WTC11 (cell line): ENCODE measurements at regions not wholly inside any gene's neighbourhood (a gene's known extent, or its start where the extent isn't known, plus 50 kb on each side); places are given as distances from the start of the nearest gene placed in this dataset.

Experiments used
- ATAC-seq: fragments of 200-7000 bp; cut with Tn5 transposase; 2 replicates; pipeline ENCODE4 v1.10.0; 2021; ENCODE audit warnings: mild to moderate bottlenecking, moderate library complexity
- CTCF ChIA-PET: fragments of 300-600 bp; sonication (Branson Sonifier 250); formaldehyde crosslinking; loops from one replicate; lab custom pipeline; 2021; ENCODE audit warnings: antibody characterized with exemption; lab: Charles Lee
- POLR2A ChIA-PET: fragments of 350-600 bp; sonication (Branson Sonifier 250); formaldehyde crosslinking; loops from one replicate; lab custom pipeline; 2021; ENCODE audit warnings: antibody characterized with exemption; lab: Charles Lee
- DNase-seq: peaks from one replicate; pipeline ENCODE4 v3.0.0; 2021; ENCODE audit warnings: low spot score
- H3K27ac Mint-ChIP-seq: 2 replicates; pipeline ENCODE4 v1.8.0; 2021; ENCODE audit warnings: mixed read lengths
- H3K27me3 Mint-ChIP-seq: 2 replicates; pipeline ENCODE4 v1.8.0; 2021; ENCODE audit warnings: low read depth, mild to moderate bottlenecking, moderate library complexity, mixed read lengths
- H3K36me3 Mint-ChIP-seq: 2 replicates; pipeline ENCODE4 v1.8.0; 2021; ENCODE audit warnings: mixed read lengths
- H3K4me1 Mint-ChIP-seq: 2 replicates; pipeline ENCODE4 v1.8.0; 2022; ENCODE audit warnings: mixed read lengths
- H3K4me3 Mint-ChIP-seq: 2 replicates; pipeline ENCODE4 v1.8.0; 2021; ENCODE audit warnings: mild to moderate bottlenecking, moderate library complexity, mixed read lengths
- H3K9me3 Mint-ChIP-seq: 2 replicates; pipeline ENCODE4 v1.8.0; 2021; ENCODE audit warnings: mixed read lengths
- CREM ChIP-seq: sonication (generic); formaldehyde crosslinking; IDR thresholded peaks from 2 replicates; pipeline ENCODE4 v1.8.1; 2022; ENCODE audit warnings: mild to moderate bottlenecking, missing genetic modification reagents, moderate library complexity
- ELF4 ChIP-seq: sonication (generic); formaldehyde crosslinking; IDR thresholded peaks from 2 replicates; pipeline ENCODE4 v1.8.1; 2022; ENCODE audit warnings: low read depth, mild to moderate bottlenecking, moderate library complexity, missing genetic modification reagents
- ESRRA ChIP-seq: sonication (generic); formaldehyde crosslinking; IDR thresholded peaks from 2 replicates; pipeline ENCODE4 v1.8.1; 2022; ENCODE audit warnings: mild to moderate bottlenecking, missing genetic modification reagents, borderline replicate concordance
- GABPB1 ChIP-seq: sonication (generic); formaldehyde crosslinking; IDR thresholded peaks from 2 replicates; pipeline ENCODE4 v1.8.1; 2023; ENCODE audit warnings: mild to moderate bottlenecking, missing genetic modification reagents
- IRF2 ChIP-seq: sonication (generic); formaldehyde crosslinking; IDR thresholded peaks from 2 replicates; pipeline ENCODE4 v1.8.0; 2022; ENCODE audit warnings: low read depth, missing genetic modification reagents, borderline replicate concordance
- KAT7 ChIP-seq: sonication (generic); formaldehyde crosslinking; IDR thresholded peaks from 2 replicates; pipeline ENCODE4 v1.8.1; 2023; ENCODE audit warnings: missing genetic modification reagents, mild to moderate bottlenecking, borderline replicate concordance
- MYBL2 ChIP-seq: sonication (generic); formaldehyde crosslinking; IDR thresholded peaks from 2 replicates; pipeline ENCODE4 v1.8.1; 2023; ENCODE audit warnings: mild to moderate bottlenecking, moderate library complexity, missing genetic modification reagents
- NR2C2 ChIP-seq: sonication (generic); formaldehyde crosslinking; IDR thresholded peaks from 2 replicates; pipeline ENCODE4 v1.8.0; 2022; ENCODE audit warnings: mild to moderate bottlenecking, missing genetic modification reagents
- NR3C1 ChIP-seq: sonication (generic); formaldehyde crosslinking; conservative IDR thresholded peaks from 2 replicates; pipeline ENCODE4 v1.8.1; 2023; ENCODE audit warnings: low read depth, mild to moderate bottlenecking, missing genetic modification reagents
- TP53 ChIP-seq: sonication (generic); formaldehyde crosslinking; IDR thresholded peaks from 2 replicates; pipeline ENCODE4 v1.8.1; 2023; ENCODE audit warnings: mild to moderate bottlenecking, missing genetic modification reagents
- ZNF263 ChIP-seq: sonication (generic); formaldehyde crosslinking; IDR thresholded peaks from 2 replicates; pipeline ENCODE4 v1.8.1; 2022; ENCODE audit warnings: low read depth, mild to moderate bottlenecking, moderate library complexity, missing genetic modification reagents
- ZNF317 ChIP-seq: sonication (generic); formaldehyde crosslinking; IDR thresholded peaks from 2 replicates; pipeline ENCODE4 v1.8.1; 2023; ENCODE audit warnings: low read depth, mild to moderate bottlenecking, moderate library complexity, missing genetic modification reagents, borderline replicate concordance
- ZNF416 ChIP-seq: fragments of 250-450 bp; sonication (Bioruptor Pico); IDR thresholded peaks from 2 replicates; pipeline ENCODE4 v1.9.0; 2021; ENCODE audit warnings: mild to moderate bottlenecking, inconsistent platforms
- TF ChIP-seq, protein P1 (sequence below): sonication (generic); formaldehyde crosslinking; IDR thresholded peaks from 2 replicates; pipeline ENCODE4 v1.8.1; 2022; ENCODE audit warnings: low read depth, mild to moderate bottlenecking, moderate library complexity, missing genetic modification reagents, borderline replicate concordance
- TF ChIP-seq, protein P2 (sequence below): sonication (generic); formaldehyde crosslinking; IDR thresholded peaks from 2 replicates; pipeline ENCODE4 v1.8.0; 2022; ENCODE audit warnings: mild to moderate bottlenecking, missing genetic modification reagents
- TF ChIP-seq, protein P3 (sequence below): sonication (generic); formaldehyde crosslinking; IDR thresholded peaks from 2 replicates; pipeline ENCODE4 v1.8.1; 2022; ENCODE audit warnings: low read depth, missing genetic modification reagents, borderline replicate concordance
- TF ChIP-seq, protein P4 (sequence below): sonication (generic); formaldehyde crosslinking; conservative IDR thresholded peaks from 2 replicates; pipeline ENCODE4 v1.8.1; 2022; ENCODE audit warnings: mild to moderate bottlenecking, missing genetic modification reagents
- TF ChIP-seq, protein P5 (sequence below): sonication (generic); formaldehyde crosslinking; IDR thresholded peaks from 2 replicates; pipeline ENCODE4 v1.8.1; 2023; ENCODE audit warnings: mild to moderate bottlenecking, missing genetic modification reagents
- TF ChIP-seq, protein P6 (sequence below): sonication (generic); formaldehyde crosslinking; IDR thresholded peaks from 2 replicates; pipeline ENCODE4 v1.8.0; 2023; ENCODE audit warnings: mild to moderate bottlenecking, missing genetic modification reagents
- TF ChIP-seq, protein P7 (sequence below): sonication (generic); formaldehyde crosslinking; IDR thresholded peaks from 2 replicates; pipeline ENCODE4 v1.8.0; 2022; ENCODE audit warnings: missing genetic modification reagents

DNA sequence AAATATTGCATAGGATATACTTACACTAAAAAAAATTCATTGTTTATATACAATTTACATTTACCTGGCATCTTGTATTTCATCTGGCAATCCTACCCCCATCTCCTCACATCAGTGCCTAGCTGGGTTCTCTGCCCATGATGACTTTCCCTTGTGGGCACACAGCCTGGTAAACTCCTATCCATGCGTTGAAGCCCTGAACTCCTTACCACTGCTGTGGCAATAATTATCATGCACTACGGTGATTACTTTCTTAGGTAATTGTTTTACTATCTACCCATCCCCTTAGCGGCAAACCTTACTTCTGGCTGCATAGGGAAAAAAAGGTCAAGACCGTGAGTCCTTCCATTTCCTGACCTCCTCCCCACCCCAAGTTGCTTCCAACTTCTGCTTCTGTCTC is 63.6 kb upstream of the DAB2IP start:
- TF ChIP-seq IRF2 (CRISPR knock-in tag): no peak
- TF ChIP-seq ELF4 (CRISPR knock-in tag): no peak
- no peak for TF ChIP-seq KAT7 (CRISPR knock-in tag)
- TF ChIP-seq ZNF416 (CRISPR knock-in tag): no peak
- TF ChIP-seq, protein P1, sequence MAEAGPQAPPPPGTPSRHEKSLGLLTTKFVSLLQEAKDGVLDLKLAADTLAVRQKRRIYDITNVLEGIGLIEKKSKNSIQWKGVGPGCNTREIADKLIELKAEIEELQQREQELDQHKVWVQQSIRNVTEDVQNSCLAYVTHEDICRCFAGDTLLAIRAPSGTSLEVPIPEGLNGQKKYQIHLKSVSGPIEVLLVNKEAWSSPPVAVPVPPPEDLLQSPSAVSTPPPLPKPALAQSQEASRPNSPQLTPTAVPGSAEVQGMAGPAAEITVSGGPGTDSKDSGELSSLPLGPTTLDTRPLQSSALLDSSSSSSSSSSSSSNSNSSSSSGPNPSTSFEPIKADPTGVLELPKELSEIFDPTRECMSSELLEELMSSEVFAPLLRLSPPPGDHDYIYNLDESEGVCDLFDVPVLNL (CRISPR knock-in tag): no peak
- TF ChIP-seq GABPB1 (CRISPR knock-in tag): no peak
- no peak for TF ChIP-seq TP53
- TF ChIP-seq CREM (CRISPR knock-in tag): no peak
- TF ChIP-seq NR3C1 (CRISPR knock-in tag): no peak
- TF ChIP-seq, protein P2, sequence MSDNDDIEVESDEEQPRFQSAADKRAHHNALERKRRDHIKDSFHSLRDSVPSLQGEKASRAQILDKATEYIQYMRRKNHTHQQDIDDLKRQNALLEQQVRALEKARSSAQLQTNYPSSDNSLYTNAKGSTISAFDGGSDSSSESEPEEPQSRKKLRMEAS: no peak
- TF ChIP-seq, protein P3, sequence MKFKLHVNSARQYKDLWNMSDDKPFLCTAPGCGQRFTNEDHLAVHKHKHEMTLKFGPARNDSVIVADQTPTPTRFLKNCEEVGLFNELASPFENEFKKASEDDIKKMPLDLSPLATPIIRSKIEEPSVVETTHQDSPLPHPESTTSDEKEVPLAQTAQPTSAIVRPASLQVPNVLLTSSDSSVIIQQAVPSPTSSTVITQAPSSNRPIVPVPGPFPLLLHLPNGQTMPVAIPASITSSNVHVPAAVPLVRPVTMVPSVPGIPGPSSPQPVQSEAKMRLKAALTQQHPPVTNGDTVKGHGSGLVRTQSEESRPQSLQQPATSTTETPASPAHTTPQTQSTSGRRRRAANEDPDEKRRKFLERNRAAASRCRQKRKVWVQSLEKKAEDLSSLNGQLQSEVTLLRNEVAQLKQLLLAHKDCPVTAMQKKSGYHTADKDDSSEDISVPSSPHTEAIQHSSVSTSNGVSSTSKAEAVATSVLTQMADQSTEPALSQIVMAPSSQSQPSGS (CRISPR knock-in tag): no peak
- TF ChIP-seq, protein P4, sequence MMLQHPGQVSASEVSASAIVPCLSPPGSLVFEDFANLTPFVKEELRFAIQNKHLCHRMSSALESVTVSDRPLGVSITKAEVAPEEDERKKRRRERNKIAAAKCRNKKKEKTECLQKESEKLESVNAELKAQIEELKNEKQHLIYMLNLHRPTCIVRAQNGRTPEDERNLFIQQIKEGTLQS (CRISPR knock-in tag): no peak
- TF ChIP-seq NR2C2 (CRISPR knock-in tag): no peak
- TF ChIP-seq MYBL2 (CRISPR knock-in tag): no peak
- TF ChIP-seq, protein P5, sequence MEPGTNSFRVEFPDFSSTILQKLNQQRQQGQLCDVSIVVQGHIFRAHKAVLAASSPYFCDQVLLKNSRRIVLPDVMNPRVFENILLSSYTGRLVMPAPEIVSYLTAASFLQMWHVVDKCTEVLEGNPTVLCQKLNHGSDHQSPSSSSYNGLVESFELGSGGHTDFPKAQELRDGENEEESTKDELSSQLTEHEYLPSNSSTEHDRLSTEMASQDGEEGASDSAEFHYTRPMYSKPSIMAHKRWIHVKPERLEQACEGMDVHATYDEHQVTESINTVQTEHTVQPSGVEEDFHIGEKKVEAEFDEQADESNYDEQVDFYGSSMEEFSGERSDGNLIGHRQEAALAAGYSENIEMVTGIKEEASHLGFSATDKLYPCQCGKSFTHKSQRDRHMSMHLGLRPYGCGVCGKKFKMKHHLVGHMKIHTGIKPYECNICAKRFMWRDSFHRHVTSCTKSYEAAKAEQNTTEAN (CRISPR knock-in tag): no peak
- no peak for TF ChIP-seq ZNF263 (CRISPR knock-in tag)
- TF ChIP-seq, protein P6, sequence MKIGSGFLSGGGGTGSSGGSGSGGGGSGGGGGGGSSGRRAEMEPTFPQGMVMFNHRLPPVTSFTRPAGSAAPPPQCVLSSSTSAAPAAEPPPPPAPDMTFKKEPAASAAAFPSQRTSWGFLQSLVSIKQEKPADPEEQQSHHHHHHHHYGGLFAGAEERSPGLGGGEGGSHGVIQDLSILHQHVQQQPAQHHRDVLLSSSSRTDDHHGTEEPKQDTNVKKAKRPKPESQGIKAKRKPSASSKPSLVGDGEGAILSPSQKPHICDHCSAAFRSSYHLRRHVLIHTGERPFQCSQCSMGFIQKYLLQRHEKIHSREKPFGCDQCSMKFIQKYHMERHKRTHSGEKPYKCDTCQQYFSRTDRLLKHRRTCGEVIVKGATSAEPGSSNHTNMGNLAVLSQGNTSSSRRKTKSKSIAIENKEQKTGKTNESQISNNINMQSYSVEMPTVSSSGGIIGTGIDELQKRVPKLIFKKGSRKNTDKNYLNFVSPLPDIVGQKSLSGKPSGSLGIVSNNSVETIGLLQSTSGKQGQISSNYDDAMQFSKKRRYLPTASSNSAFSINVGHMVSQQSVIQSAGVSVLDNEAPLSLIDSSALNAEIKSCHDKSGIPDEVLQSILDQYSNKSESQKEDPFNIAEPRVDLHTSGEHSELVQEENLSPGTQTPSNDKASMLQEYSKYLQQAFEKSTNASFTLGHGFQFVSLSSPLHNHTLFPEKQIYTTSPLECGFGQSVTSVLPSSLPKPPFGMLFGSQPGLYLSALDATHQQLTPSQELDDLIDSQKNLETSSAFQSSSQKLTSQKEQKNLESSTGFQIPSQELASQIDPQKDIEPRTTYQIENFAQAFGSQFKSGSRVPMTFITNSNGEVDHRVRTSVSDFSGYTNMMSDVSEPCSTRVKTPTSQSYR (CRISPR knock-in tag): no peak
- TF ChIP-seq ESRRA: no peak
- no peak overlapping the region for H3K4me3 Mint-ChIP-seq

DNA sequence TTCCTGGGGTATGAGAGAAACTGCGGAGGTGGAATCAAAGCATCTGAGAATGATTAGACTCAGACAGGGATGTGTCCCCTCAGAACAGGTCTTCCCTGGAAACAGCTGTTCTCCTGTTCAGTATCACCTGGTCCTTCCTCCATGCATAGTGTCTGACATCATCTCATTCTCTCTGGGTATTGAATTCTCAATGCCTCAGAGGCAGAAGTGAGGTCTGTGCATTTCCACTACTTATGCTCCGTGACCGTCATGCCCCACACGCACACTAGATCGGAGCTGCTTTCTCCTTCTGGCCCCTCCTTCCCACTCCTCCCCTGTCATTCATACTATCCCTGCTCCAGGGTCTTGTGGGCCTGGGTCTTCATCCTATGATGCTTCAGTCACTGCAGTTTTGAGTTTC is 61.4 kb upstream of the DAB2IP start:
- Mint-ChIP-seq H3K4me1 (peaks cover 7% of the 10 kb centered on the region), H3K27ac (no peak overlapping the region), H3K9me3 (no peaks in the 10 kb centered on the region), H3K36me3 (no peaks in the 10 kb centered on the region), H3K4me3 (no peak overlapping the region), H3K27me3 (peaks cover 2% of the 10 kb centered on the region; the same call in 1 of the 2 replicates)
- ChIA-PET POLR2A (no interaction called here), CTCF (interaction anchor here (0.6 to 1.6 kb wide), 5 partner anchors 9 to 603 kb away, joined by 3 to 9 read pairs (median 5); no protein-coding TSS in a partner anchor)
- TF ChIP-seq ZNF317: no peak
- TF ChIP-seq, protein P7, sequence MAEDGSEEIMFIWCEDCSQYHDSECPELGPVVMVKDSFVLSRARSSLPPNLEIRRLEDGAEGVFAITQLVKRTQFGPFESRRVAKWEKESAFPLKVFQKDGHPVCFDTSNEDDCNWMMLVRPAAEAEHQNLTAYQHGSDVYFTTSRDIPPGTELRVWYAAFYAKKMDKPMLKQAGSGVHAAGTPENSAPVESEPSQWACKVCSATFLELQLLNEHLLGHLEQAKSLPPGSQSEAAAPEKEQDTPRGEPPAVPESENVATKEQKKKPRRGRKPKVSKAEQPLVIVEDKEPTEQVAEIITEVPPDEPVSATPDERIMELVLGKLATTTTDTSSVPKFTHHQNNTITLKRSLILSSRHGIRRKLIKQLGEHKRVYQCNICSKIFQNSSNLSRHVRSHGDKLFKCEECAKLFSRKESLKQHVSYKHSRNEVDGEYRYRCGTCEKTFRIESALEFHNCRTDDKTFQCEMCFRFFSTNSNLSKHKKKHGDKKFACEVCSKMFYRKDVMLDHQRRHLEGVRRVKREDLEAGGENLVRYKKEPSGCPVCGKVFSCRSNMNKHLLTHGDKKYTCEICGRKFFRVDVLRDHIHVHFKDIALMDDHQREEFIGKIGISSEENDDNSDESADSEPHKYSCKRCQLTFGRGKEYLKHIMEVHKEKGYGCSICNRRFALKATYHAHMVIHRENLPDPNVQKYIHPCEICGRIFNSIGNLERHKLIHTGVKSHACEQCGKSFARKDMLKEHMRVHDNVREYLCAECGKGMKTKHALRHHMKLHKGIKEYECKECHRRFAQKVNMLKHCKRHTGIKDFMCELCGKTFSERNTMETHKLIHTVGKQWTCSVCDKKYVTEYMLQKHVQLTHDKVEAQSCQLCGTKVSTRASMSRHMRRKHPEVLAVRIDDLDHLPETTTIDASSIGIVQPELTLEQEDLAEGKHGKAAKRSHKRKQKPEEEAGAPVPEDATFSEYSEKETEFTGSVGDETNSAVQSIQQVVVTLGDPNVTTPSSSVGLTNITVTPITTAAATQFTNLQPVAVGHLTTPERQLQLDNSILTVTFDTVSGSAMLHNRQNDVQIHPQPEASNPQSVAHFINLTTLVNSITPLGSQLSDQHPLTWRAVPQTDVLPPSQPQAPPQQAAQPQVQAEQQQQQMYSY (CRISPR knock-in tag): peak; percentile 76
- DNase-seq: no peak
- ATAC-seq: no peak

More for the DNA sequence above, 63.6 kb upstream of the DAB2IP start:
- ATAC-seq (no peak), DNase-seq (no peak)
- Mint-ChIP-seq H3K36me3 (no peaks in the 10 kb centered on the region), H3K27ac (no peak overlapping the region), H3K9me3 (no peaks in the 10 kb centered on the region), H3K4me1 (peaks cover 8% of the 10 kb centered on the region), H3K27me3 (peaks cover 2% of the 10 kb centered on the region; the same call in 1 of the 2 replicates)
- POLR2A ChIA-PET: no interaction called here
- CTCF ChIA-PET: interaction anchor here (1.1 kb wide), 1 partner anchor 33 kb away, joined by 3 read pairs; no protein-coding TSS in a partner anchor
